A549 (cell line): ENCODE measurements at regions not wholly inside any gene's neighbourhood (a gene's known extent, or its start where the extent isn't known, plus 50 kb on each side); places are given as distances from the start of the nearest gene placed in this dataset.

Source experiments
- ATAC-seq, 2 experiments: fragments of 200-7000 bp in 1 of 2; fragments of >200 bp in 1 of 2; cut with Nextera tagmentation in 1 of 2; cut with Tn5 transposase in 1 of 2; 3 replicates each; pipeline versions ENCODE4 v1.8.0 to v1.9.1; 2018 to 2020; ENCODE audit warnings: mild to moderate bottlenecking in 1 of 2, moderate library complexity in 1 of 2
- CTCF ChIA-PET: fragments of 300-600 bp; sonication (Branson Sonifier 250); formaldehyde crosslinking; extraction: SDS; loops from one replicate; lab custom pipeline; 2021; ENCODE audit warnings: antibody characterized with exemption, inconsistent platforms; lab: Yijun Ruan, JAX
- POLR2A ChIA-PET: fragments of 350-600 bp; formaldehyde crosslinking; extraction: SDS; loops from one replicate; lab custom pipeline; 2021; ENCODE audit warnings: antibody characterized with exemption, inconsistent platforms; lab: Yijun Ruan, JAX
- DNase-seq, 2 experiments: peaks; one replicate each; pipeline versions ENCODE4 v3.0.0 to v3.0.0-alpha.2; 2011 to 2016; ENCODE audit warnings: low read depth in 1 of 2, low spot score in 1 of 2
- FAIRE-seq: peaks from 2 replicates; lab custom pipeline; 2011; peaks lifted over from hg19 to GRCh38; lab: Jason Lieb, UNC
- H3K27ac ChIP-seq, 2 experiments: fragments of >200 bp; sonication (Bioruptor Twin); formaldehyde crosslinking; 3 replicates each; pipeline ENCODE4 v1.5.1; 2016 to 2017
- H3K4me1 ChIP-seq: fragments of >200 bp; sonication (Bioruptor Twin); formaldehyde crosslinking; 3 replicates; pipeline ENCODE4 v1.6.1; 2016
- H3K4me2 ChIP-seq: fragments of >200 bp; sonication (Bioruptor Twin); formaldehyde crosslinking; 3 replicates; pipeline ENCODE4 v1.6.1; 2016
- H3K4me3 ChIP-seq: fragments of >200 bp; sonication (Bioruptor Twin); formaldehyde crosslinking; 3 replicates; pipeline ENCODE4 v1.5.1; 2016
- H3K9me3 ChIP-seq: fragments of >200 bp; sonication (Bioruptor Twin); formaldehyde crosslinking; 3 replicates; pipeline ENCODE4 v1.6.1; 2016
- ATOH8 ChIP-seq: fragments of 250-450 bp; sonication (Bioruptor Pico); IDR thresholded peaks from 2 replicates; pipeline ENCODE4 v1.5.0; 2020; ENCODE audit warnings: low read depth, mild to moderate bottlenecking, moderate library complexity
- CBX2 ChIP-seq: fragments of 200-600 bp; sonication (generic); IDR thresholded peaks from 2 replicates; pipeline ENCODE4 v1.6.1; 2016; ENCODE audit warnings: low read depth, mild to moderate bottlenecking, borderline replicate concordance
- CEBPB ChIP-seq, 2 experiments: fragments of >200 bp in 1 of 2; sonication (Bioruptor Twin) in 1 of 2; formaldehyde crosslinking in 1 of 2; IDR thresholded peaks; 2 replicates each; pipeline ENCODE4 v1.6.1; 2012 to 2016
- CHD4 ChIP-seq: fragments of 200-600 bp; sonication (generic); IDR thresholded peaks from 2 replicates; pipeline ENCODE4 v1.6.1; 2016; ENCODE audit warnings: antibody characterized with exemption, mild to moderate bottlenecking, borderline replicate concordance
- FOSL2 ChIP-seq, 2 experiments: fragments of 450-650 bp in 1 of 2; fragments of >200 bp in 1 of 2; sonication (Bioruptor Twin) in 1 of 2; formaldehyde crosslinking; IDR thresholded peaks; 2 replicates each; pipeline versions ENCODE4 v1.5.0 to v1.6.1; 2016 to 2020; ENCODE audit warnings: mild to moderate bottlenecking in 1 of 2, moderate library complexity in 1 of 2
- FOXS1 ChIP-seq: fragments of 250-450 bp; sonication (Bioruptor Pico); IDR thresholded peaks from 2 replicates; pipeline ENCODE4 v1.5.0; 2020; ENCODE audit warnings: mild to moderate bottlenecking, moderate library complexity
- HDAC2 ChIP-seq: fragments of 200-600 bp; sonication (generic); IDR thresholded peaks from 2 replicates; pipeline ENCODE4 v1.6.1; 2016
- HES2 ChIP-seq: fragments of >200 bp; sonication (Bioruptor Twin); formaldehyde crosslinking; IDR thresholded peaks from 2 replicates; pipeline ENCODE4 v1.6.1; 2016
- HEYL ChIP-seq: fragments of 250-450 bp; sonication (Bioruptor Pico); IDR thresholded peaks from 2 replicates; pipeline ENCODE4 v1.8.0; 2021; ENCODE audit warnings: mild to moderate bottlenecking, moderate library complexity
- HOXA7 ChIP-seq: fragments of 250-450 bp; sonication (Bioruptor Pico); IDR thresholded peaks from 2 replicates; pipeline ENCODE4 v1.5.0; 2020; ENCODE audit warnings: mild to moderate bottlenecking, moderate library complexity
- JUN ChIP-seq, 2 experiments: fragments of >200 bp; sonication (Bioruptor Twin); formaldehyde crosslinking; IDR thresholded peaks; 2 replicates in 1 of 2; 3 replicates in 1 of 2; pipeline ENCODE4 v1.6.1; 2016 to 2017
- JUNB ChIP-seq: fragments of >200 bp; sonication (Bioruptor Twin); formaldehyde crosslinking; IDR thresholded peaks from 2 replicates; pipeline ENCODE4 v1.6.1; 2016
- KDM5A ChIP-seq: fragments of 200-600 bp; sonication (generic); IDR thresholded peaks from 2 replicates; pipeline ENCODE4 v1.6.1; 2016; ENCODE audit warnings: antibody characterized with exemption, mild to moderate bottlenecking
- NFE2L2 ChIP-seq: fragments of 150-350 bp; conservative IDR thresholded peaks from 2 replicates; pipeline ENCODE4 v1.6.1; 2014; ENCODE audit warnings: low read length
- NPAS2 ChIP-seq: fragments of 250-450 bp; sonication (Bioruptor Pico); IDR thresholded peaks from 2 replicates; pipeline ENCODE4 v1.8.0; 2022; ENCODE audit warnings: mild to moderate bottlenecking, moderate library complexity, borderline replicate concordance
- PBX3 ChIP-seq: IDR thresholded peaks from 2 replicates; pipeline ENCODE4 v1.6.1; 2012
- POLR2A ChIP-seq: IDR thresholded peaks from 2 replicates; pipeline ENCODE4 v1.6.1; 2012; ENCODE audit warnings: mild to moderate bottlenecking, low read length
- POLR2AphosphoS2 ChIP-seq: conservative IDR thresholded peaks from 2 replicates; pipeline ENCODE4 v1.6.1; 2012; ENCODE audit warnings: low read length, improper control_type of control experiment, inconsistent platforms
- RARB ChIP-seq: fragments of 250-450 bp; sonication (Bioruptor Pico); IDR thresholded peaks from 2 replicates; pipeline ENCODE4 v1.8.0; 2021; ENCODE audit warnings: mild to moderate bottlenecking, moderate library complexity
- RCOR1 ChIP-seq: fragments of 150-350 bp; IDR thresholded peaks from 2 replicates; pipeline ENCODE4 v1.6.1; 2014; ENCODE audit warnings: antibody characterized with exemption, low read length, low read depth
- RFX5 ChIP-seq: fragments of 450-650 bp; IDR thresholded peaks from 2 replicates; pipeline ENCODE4 v1.7.1; 2014; ENCODE audit warnings: antibody characterized with exemption, mild to moderate bottlenecking, moderate library complexity
- RNF2 ChIP-seq: fragments of 200-600 bp; sonication (generic); IDR thresholded peaks from 2 replicates; pipeline ENCODE4 v1.6.1; 2016; ENCODE audit warnings: low read depth, mild to moderate bottlenecking, antibody characterized with exemption, moderate library complexity, borderline replicate concordance
- TFCP2L1 ChIP-seq: fragments of 250-450 bp; sonication (Bioruptor Pico); IDR thresholded peaks from 2 replicates; pipeline ENCODE4 v1.5.0; 2021; ENCODE audit warnings: mild to moderate bottlenecking
- TP53 ChIP-seq: fragments of 250-450 bp; sonication (Bioruptor Pico); IDR thresholded peaks from 2 replicates; pipeline ENCODE4 v1.5.0; 2021; ENCODE audit warnings: mild to moderate bottlenecking, moderate library complexity
- ZC3H11A ChIP-seq: fragments of 450-650 bp; IDR thresholded peaks from 2 replicates; pipeline ENCODE4 v1.6.1; 2014; ENCODE audit warnings: antibody characterized with exemption, mild to moderate bottlenecking
- ZNF302 ChIP-seq: fragments of 250-450 bp; sonication (Bioruptor Pico); IDR thresholded peaks from 2 replicates; pipeline ENCODE4 v1.9.0; 2021; ENCODE audit warnings: inconsistent platforms, mild to moderate bottlenecking, moderate library complexity
- WGBS: methylation state at CpG from one replicate; pipeline ENCODE4 v1.1.6; 2017; ENCODE audit errors: missing lambda C conversion rate; 5-methylcytosine and 5-hydroxymethylcytosine counted together
- TF ChIP-seq, protein P1 (sequence below): fragments of 150-350 bp; IDR thresholded peaks from 2 replicates; pipeline ENCODE4 v1.6.1; 2014; ENCODE audit warnings: low read depth, mild to moderate bottlenecking, low read length
- TF ChIP-seq, protein P2 (sequence below): fragments of >200 bp; sonication (Bioruptor Twin); formaldehyde crosslinking; IDR thresholded peaks from 3 replicates; pipeline ENCODE4 v1.6.1; 2016
- TF ChIP-seq, protein P3 (sequence below): fragments of 250-450 bp; sonication (Bioruptor Pico); IDR thresholded peaks from 2 replicates; pipeline ENCODE4 v1.5.0; 2021; ENCODE audit warnings: mild to moderate bottlenecking, moderate library complexity, borderline replicate concordance

DNA sequence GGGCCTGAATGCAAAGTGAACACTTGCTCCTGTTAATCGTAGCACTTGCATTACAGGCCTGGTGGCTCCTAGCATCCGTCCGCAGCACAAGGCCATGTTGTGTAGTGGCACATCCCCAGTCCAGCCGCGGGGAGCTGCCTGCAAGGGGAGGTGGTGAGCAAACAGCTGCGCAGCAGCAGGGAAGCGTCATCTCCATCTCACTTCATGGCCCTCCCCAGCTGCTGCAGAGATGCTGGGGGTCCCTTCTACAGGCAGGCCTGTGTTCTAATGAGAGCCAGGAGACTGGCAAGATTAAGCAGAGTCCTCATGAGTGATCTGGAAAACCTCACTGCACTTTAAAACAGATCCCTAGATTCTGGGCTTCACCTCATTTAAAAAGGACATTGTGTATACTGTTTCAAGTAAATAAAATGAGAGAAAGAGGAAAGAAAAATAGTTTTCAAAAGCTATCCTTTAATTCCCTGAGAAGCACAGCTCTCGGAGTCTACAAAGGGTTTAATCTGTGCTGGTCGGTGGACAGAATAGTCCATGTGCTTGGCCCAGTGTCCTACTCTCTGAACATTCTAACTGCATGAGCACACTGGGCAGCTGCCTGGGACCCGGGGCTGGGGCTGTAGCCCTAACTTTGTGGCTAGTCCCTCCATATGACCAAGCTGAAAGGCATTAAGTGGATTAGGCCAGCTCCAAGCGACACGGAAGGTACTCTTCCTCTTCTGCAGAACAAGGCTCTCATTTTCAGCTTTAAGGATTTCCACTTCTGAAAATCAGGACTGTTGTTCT is 125.8 kb downstream of the LY86 start:
- TF ChIP-seq PBX3 (no peak), FOSL2 (IDR thresholded peaks at IDR 0.05) (no peak), FOSL2 (CRISPR knock-in tag; IDR thresholded peaks at IDR 0.05) (no peak), CHD4 (no peak), HDAC2 (no peak), TP53 (CRISPR knock-in tag) (no peak), ZNF302 (no peak), TFCP2L1 (CRISPR knock-in tag) (no peak), RARB (no peak), ATOH8 (CRISPR knock-in tag) (no peak), NPAS2 (CRISPR knock-in tag) (no peak), HEYL (CRISPR knock-in tag) (no peak), KDM5A (no peak), CBX2 (no peak), CEBPB (IDR thresholded peaks at IDR 0.05) (no peak), POLR2A (no peak), RFX5 (no peak)
- TF ChIP-seq, protein P1, sequence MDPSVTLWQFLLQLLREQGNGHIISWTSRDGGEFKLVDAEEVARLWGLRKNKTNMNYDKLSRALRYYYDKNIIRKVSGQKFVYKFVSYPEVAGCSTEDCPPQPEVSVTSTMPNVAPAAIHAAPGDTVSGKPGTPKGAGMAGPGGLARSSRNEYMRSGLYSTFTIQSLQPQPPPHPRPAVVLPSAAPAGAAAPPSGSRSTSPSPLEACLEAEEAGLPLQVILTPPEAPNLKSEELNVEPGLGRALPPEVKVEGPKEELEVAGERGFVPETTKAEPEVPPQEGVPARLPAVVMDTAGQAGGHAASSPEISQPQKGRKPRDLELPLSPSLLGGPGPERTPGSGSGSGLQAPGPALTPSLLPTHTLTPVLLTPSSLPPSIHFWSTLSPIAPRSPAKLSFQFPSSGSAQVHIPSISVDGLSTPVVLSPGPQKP = no peak
- TF ChIP-seq, protein P2, sequence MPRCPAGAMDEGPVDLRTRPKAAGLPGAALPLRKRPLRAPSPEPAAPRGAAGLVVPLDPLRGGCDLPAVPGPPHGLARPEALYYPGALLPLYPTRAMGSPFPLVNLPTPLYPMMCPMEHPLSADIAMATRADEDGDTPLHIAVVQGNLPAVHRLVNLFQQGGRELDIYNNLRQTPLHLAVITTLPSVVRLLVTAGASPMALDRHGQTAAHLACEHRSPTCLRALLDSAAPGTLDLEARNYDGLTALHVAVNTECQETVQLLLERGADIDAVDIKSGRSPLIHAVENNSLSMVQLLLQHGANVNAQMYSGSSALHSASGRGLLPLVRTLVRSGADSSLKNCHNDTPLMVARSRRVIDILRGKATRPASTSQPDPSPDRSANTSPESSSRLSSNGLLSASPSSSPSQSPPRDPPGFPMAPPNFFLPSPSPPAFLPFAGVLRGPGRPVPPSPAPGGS = no peak
- peaks cover 21% of the 10 kb centered on the region for H3K4me1 ChIP-seq
- no peak overlapping the region for H3K27ac ChIP-seq
- no peak for ATAC-seq
- no peak for DNase-seq
- H3K4me2 ChIP-seq = no peak overlapping the region
- WGBS = 91% methylated on average over 9 of the region's 12 CpGs
- ChIA-PET POLR2A (no interaction called here), CTCF (interaction anchor here (0.6 to 5.1 kb wide), 5 partner anchors 9 to 524 kb away, joined by 3 to 45 read pairs (median 5); no protein-coding TSS in a partner anchor)
- FAIRE-seq = no peak
- H3K4me3 ChIP-seq = no peak overlapping the region
- no peaks in the 10 kb centered on the region for H3K9me3 ChIP-seq

- DNase-seq (no peak), FAIRE-seq (no peak), ATAC-seq (no peak)
- peaks cover 21% of the 10 kb centered on the region for H3K4me1 ChIP-seq
- TF ChIP-seq NFE2L2 (no peak), RCOR1 (no peak), POLR2AphosphoS2 (no peak), CHD4 (no peak), RNF2 (no peak), JUN (IDR thresholded peaks at IDR 0.05) (no peak), HOXA7 (CRISPR knock-in tag) (no peak), ZC3H11A (no peak), FOXS1 (CRISPR knock-in tag) (no peak), HES2 (no peak), JUNB (no peak)
- TF ChIP-seq, protein P3, sequence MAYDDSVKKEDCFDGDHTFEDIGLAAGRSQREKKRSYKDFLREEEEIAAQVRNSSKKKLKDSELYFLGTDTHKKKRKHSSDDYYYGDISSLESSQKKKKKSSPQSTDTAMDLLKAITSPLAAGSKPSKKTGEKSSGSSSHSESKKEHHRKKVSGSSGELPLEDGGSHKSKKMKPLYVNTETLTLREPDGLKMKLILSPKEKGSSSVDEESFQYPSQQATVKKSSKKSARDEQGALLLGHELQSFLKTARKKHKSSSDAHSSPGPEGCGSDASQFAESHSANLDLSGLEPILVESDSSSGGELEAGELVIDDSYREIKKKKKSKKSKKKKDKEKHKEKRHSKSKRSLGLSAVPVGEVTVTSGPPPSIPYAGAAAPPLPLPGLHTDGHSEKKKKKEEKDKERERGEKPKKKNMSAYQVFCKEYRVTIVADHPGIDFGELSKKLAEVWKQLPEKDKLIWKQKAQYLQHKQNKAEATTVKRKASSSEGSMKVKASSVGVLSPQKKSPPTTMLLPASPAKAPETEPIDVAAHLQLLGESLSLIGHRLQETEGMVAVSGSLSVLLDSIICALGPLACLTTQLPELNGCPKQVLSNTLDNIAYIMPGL (CRISPR knock-in tag) = no peak
- WGBS = 87% methylated on average over 7 of the region's 7 CpGs
- no peak overlapping the region for H3K4me3 ChIP-seq
- ChIA-PET POLR2A (no interaction called here), CTCF (interaction anchor here (1.0 to 5.1 kb wide), 3 partner anchors 8 to 523 kb away, joined by 3 to 45 read pairs (median 5); no protein-coding TSS in a partner anchor)
- H3K4me2 ChIP-seq = no peak overlapping the region
- H3K27ac ChIP-seq = no peak overlapping the region
- no peaks in the 10 kb centered on the region for H3K9me3 ChIP-seq
Observed at GRCh38 chr6:6714953-6715352, 126.4 kb downstream of the LY86 start.
